GM12892 (cell line): ENCODE measurements at regions not wholly inside any gene's neighbourhood (a gene's known extent, or its start where the extent isn't known, plus 50 kb on each side); places are given as distances from the start of the nearest gene placed in this dataset.

Experiments
- DNase-seq: peaks from one replicate; pipeline ENCODE4 v3.0.0; 2011; ENCODE audit not compliant: insufficient read length
- FAIRE-seq: peaks from 2 replicates; lab custom pipeline; 2011; peaks lifted over from hg19 to GRCh38; lab: Jason Lieb, UNC
- POLR2A ChIP-seq: IDR thresholded peaks from 2 replicates; pipeline ENCODE4 v1.6.1; 2011; ENCODE audit warnings: low read depth, low read length, control low read depth
- POLR2AphosphoS5 ChIP-seq: IDR thresholded peaks from 2 replicates; pipeline ENCODE4 v1.6.1; 2011; ENCODE audit warnings: low read depth, low read length, control low read depth
- TAF1 ChIP-seq: IDR thresholded peaks from 2 replicates; pipeline ENCODE4 v1.6.1; 2011; ENCODE audit warnings: low read depth, mild to moderate bottlenecking, control low read depth, low read length, borderline replicate concordance

DNA sequence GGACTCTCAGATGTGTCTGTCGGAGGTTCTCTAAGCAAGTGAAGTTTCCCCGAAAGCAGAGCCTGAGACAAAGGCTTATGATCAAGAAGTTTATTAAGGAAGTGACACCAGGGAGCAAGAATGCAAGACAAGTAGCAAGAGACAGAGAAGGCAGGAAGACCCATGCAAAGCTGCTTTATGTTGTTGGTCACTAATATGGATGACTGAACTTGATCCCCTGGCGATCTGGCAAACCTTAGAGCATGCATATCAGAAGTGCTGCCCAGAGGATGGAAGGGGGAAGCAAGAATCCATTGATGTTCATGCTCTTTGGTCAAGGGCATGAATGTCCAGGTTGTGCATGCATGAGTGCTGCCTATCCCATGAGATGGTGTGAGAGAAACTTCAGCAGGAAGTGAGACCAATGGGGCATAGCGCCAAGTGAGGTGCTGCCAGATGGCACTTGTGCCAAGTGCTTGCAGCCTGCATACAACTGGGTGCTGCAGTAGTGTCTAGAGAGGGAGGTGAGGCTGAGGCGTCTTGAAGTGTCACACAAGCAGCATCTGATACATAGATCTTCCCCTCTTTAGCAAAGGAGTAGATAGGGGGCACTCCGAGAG is 176.5 kb downstream of the SALL1 start:
- no peak for FAIRE-seq
- no peak for DNase-seq
- TF ChIP-seq TAF1 (no peak), POLR2AphosphoS5 (no peak), POLR2A (no peak)

DNA sequence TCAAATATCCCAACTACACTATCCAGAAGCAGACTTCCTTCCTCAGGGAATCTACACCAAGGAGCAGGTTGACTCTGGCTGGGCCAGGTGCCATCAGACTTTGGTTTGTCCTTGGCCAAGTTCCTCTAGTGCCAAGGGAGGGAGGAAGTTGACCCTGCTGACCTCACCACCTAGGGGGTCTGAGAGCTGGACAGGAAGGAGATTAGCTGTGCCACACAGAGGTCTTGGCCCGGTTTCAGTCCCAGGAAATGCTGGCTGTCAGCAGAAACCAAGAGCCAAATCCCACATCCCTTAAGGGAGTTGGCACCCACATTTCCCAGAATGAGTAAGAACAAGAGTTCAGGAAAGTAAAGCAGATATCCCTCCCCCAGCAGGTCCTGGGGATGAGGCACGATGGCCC is 178.2 kb downstream of the SALL1 start:
- no peak for TF ChIP-seq POLR2A
- TF ChIP-seq TAF1: no peak
- no peak for TF ChIP-seq POLR2AphosphoS5
- DNase-seq (no peak), FAIRE-seq (no peak)

DNA sequence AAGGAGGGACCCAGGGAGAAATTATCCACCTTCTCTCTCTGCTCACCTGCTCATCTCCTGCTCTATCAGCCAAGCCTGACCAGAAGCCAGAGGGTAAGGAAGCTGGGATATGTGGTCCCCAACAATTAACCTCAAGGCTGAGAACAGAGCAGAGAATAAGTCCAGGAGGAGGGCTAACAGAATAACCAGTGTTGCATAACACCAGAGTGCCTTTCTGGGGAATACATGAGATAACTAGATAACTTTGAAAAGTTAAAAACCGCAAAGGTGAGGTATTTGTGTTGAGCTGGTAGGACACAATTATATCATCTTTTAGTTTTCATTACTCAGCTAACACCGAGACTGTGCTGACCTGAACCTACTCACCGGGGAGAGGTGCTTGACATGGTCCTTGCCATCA is 180.8 kb downstream of the SALL1 start:
- DNase-seq (no peak), FAIRE-seq (no peak)
- no peak for TF ChIP-seq POLR2AphosphoS5
- no peak for TF ChIP-seq TAF1
- TF ChIP-seq POLR2A: no peak

DNA sequence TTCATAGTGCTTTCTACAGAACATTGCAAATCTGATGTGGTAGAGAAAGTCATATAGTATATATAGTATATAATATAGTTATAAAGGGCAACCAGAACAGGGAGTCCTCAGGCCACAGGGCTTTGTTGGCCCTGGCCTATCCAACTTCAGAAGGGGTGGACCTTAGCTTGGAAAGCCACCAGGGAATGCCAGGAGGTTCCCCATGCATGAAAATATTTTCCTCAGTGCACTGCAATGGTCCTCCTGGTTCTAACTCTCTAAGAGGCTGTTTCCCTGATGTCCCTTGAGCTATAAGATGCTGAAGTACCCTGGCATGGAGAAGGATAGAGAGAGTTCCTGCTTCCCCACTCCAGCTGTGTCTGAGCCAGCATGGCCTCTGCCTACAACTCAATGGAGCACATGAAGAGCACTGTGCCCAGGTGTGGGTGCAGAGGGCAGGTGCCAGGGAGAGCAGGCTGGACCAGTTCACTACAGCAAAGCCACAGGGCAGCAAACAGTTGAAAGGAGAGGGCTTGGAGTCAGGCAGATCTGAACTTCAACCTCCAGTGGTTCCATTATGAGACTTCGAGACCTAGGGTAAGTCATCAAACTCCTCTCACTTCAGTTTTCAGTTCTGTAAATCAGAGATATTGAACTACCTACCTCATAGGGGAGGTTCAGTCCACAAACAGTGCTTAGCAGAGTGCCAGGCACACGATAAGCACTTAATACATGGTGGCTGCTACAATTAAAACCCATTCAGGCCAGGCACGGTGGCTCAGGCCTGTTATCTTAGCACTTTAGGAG is 183.1 kb downstream of the SALL1 start:
- FAIRE-seq (no peak), DNase-seq (no peak)
- no peak for TF ChIP-seq TAF1
- no peak for TF ChIP-seq POLR2AphosphoS5
- no peak for TF ChIP-seq POLR2A

DNA sequence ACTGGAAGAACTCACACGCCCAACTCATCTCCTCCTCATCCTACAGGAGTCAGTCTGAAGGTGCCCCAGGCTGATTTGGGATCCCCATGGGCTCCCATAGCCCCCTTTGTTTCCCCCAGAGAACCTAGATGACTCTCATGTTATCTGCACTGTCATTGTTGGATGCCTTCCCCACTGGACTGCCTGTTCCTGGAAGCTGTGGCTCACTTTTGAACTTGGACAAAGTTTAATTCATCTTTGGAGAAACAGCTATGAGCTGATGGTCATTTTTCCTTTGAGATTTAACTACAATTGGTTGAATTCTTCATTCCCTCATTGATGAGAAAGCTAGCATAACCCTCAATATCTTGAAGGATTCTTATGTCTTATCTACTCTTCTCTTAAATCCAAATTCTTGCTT is 186.6 kb downstream of the SALL1 start:
- DNase-seq (no peak), FAIRE-seq (no peak)
- TF ChIP-seq POLR2A (no peak), POLR2AphosphoS5 (no peak), TAF1 (no peak)

DNA sequence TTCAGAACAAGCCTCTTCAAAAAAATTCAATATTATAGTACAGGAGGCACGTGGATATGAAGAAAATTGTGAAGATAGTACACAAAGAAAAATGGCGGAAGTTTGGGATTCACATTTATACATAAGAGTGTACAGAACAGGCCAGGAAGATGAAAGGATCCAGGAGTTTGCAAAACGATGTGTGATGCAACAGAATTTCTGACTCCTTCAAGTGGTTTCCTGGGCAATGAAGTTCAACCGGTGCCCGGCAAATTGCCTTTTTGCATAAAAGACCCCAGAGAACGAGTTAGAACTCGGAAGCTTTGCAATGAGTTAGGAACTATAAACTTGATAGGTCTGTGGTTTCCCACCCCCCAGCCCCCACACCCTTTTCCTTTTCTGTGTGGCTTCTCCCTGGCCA is 189.1 kb downstream of the SALL1 start:
- no peak for TF ChIP-seq POLR2A
- TF ChIP-seq TAF1: no peak
- TF ChIP-seq POLR2AphosphoS5: no peak
- DNase-seq (no peak), FAIRE-seq (no peak)

DNA sequence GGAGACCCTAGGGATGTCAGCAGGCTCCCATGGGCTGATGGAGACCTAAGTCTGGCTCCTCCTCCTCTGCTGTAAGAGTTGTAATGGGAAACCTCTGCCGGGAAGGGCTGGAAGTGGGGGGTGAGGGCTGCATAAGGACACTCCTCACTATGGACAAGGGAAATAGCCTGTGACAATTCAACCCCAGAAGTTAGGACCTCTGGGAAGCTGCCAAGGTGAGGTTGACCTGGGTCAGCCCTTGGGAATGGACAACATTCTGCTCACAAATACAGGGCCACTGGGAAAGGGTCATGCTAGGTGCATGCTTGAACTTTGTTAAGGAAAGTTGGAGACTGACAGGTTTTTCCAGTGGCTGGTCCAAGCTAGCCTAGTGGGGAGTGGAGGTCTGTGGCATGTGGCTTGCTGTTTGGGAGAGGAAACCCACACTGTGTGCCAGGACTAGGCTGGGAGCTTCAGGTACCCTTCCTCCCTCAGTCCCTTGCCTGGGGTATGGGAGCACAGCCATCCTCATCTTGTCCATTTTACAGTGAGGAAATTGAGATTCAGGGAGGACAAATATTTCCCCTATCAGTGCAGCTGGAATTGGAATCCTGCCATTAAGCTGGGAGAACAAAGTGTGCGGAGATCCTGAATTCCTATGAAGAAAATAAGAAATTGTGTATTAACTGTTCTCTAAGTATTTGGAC is 190.4 kb downstream of the SALL1 start:
- DNase-seq: no peak
- no peak for TF ChIP-seq POLR2A
- FAIRE-seq: no peak

DNA sequence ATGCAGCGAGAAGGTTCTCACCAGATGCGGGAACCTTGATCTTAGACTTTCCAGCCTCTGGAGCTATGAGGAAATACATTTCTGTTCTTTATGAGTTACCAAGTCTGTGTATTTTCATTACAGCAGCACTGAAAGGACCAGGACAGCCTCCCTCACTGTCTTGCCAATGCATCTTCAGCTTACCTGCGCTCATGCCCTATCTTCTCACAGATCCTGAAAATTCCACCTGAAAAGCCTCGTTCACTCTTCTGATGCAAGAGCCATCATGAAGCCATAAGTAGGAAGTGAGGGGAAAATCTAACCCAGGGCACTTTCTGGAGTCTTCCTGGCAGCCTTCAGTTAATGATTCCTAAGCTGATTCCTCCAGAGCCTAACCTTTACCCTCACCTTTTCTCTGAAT is 194.0 kb downstream of the SALL1 start:
- FAIRE-seq (no peak), DNase-seq (no peak)
- TF ChIP-seq POLR2A (no peak), POLR2AphosphoS5 (no peak), TAF1 (no peak)

DNA sequence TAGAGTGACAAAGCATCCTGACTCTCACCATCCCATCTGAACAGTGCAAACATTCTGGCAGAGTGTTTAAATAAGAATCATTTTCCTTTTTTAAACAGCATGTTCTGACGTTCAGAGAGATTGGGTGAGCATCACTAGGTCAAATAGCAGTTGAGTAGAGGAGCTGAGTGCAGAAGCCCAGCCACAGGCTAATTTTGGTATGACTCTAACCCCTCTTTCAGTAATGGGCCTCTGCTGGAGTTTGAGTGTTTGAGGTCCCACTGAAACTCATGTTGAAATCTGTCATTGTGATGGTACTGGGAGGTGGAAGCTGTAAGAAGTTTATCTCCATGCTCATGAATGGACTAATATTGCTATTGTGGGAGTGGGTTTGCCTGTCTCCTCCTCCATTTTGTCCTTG is 194.4 kb downstream of the SALL1 start:
- no peak for TF ChIP-seq TAF1
- no peak for TF ChIP-seq POLR2A
- TF ChIP-seq POLR2AphosphoS5: no peak
- FAIRE-seq (no peak), DNase-seq (no peak)

DNA sequence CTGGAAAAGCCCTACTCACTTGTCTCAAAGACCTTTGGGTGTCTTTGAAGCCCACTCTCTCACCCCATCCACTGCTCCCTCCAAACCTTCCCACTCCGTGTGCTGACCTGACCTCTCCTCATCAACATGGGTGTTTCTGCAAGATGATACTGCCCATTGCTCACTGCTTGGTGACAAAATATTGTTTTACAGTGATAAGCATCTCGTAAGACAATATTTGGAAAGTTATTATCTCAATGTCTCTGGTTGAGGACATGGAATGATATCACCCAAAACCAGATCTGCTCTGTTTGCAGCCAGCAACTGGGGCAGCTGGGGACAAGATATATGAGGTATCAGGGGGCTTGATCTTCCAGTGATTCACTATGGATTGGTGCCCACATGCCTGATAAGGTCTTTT is 195.8 kb downstream of the SALL1 start:
- DNase-seq (no peak), FAIRE-seq (no peak)
- TF ChIP-seq POLR2AphosphoS5: no peak

DNA sequence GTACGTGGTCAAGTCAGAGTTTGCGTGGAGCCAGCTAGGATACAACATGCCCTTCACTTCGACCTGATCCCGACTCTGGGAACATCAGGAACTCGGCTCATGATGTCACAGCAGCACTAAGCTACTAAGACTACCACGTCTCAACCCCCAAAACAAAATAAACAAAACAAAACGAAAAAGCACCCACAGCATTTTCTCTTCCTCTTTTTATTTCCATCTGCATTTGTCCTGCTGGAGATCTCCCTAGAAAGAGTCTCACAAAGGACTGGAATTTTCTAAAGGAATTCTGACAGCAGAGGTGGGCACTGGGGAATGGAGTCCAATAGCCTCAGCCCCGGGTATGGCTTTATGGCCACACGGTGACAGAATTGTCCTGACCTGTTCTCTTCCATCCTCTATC is 196.6 kb downstream of the SALL1 start:
- FAIRE-seq: no peak
- DNase-seq: no peak
- TF ChIP-seq POLR2A (no peak), POLR2AphosphoS5 (no peak), TAF1 (no peak)

DNA sequence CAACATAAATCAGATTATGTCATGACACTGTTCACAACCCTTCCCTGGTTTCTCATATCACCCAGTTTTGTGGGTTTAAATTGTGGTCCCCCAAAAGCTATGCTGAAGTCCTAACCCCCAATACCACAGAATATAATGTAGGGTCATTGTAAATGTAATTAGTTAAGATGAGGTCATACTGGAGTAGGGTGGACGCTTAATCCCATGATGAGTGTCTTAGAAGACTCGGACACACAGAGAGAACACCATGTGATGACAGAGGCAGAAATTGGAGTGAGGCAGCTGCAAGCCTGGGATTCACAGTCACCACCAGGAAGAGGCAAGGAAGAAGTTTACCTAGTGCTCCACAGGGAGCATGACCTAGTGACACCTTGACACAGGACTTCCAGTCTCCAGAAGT is 197.8 kb downstream of the SALL1 start:
- TF ChIP-seq TAF1: no peak
- no peak for TF ChIP-seq POLR2A
- no peak for TF ChIP-seq POLR2AphosphoS5
- FAIRE-seq: no peak
- DNase-seq: no peak
